HL-60 (cell line): ENCODE measurements at regions not wholly inside any gene's neighbourhood (a gene's known extent, or its start where the extent isn't known, plus 50 kb on each side); places are given as distances from the start of the nearest gene placed in this dataset.

ENCODE experiments used
- GABPA ChIP-seq: IDR thresholded peaks from 2 replicates; pipeline ENCODE4 v1.6.1; 2012; ENCODE audit warnings: low read depth
- POLR2AphosphoS5 ChIP-seq: IDR thresholded peaks from 2 replicates; pipeline ENCODE4 v1.6.1; 2012; ENCODE audit warnings: low read depth
- TF ChIP-seq, protein P1 (sequence below): IDR thresholded peaks from one replicate; pipeline ENCODE4 v1.5.1; 2011; ENCODE audit warnings: low read length, control low read depth, inconsistent platforms; ENCODE audit not compliant: insufficient read depth
- TF ChIP-seq, protein P2 (sequence below): IDR thresholded peaks from 2 replicates; pipeline ENCODE4 v1.6.1; 2012; ENCODE audit warnings: low read depth; ENCODE audit not compliant: insufficient replicate concordance

DNA sequence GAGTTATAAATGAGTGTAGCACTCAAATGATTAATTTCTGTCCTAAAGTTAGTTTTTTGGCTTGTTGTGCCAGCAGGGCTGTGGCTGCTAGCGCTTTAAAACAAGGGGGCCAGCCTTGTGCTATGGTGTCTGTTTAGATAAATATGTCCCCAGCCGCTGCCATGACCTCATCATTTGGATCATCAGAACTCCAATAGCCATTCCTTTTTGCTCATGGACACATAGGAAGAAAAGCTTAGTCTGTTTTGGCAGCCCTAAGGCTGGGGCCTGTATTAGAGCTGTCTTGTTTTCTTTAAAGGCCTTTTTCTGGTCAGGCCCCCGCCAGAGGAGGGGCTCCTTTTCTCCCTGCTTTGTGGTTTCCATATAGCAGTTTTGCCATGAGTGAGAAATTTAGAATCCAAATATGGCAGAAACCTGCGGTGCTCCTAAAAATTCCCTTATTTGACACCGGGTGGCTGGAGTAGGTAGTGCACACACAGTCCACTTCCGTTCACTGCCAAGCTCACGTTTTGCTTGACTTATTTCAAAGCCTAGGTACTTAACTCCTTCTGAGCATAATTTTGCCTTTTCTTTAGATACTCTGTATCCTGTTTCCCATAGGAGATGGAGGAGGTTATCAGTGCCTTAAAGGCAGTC, 60.4 kb upstream of the SLC35G4 start:
- TF ChIP-seq POLR2AphosphoS5 (no peak), GABPA (no peak)
- TF ChIP-seq, protein P1, sequence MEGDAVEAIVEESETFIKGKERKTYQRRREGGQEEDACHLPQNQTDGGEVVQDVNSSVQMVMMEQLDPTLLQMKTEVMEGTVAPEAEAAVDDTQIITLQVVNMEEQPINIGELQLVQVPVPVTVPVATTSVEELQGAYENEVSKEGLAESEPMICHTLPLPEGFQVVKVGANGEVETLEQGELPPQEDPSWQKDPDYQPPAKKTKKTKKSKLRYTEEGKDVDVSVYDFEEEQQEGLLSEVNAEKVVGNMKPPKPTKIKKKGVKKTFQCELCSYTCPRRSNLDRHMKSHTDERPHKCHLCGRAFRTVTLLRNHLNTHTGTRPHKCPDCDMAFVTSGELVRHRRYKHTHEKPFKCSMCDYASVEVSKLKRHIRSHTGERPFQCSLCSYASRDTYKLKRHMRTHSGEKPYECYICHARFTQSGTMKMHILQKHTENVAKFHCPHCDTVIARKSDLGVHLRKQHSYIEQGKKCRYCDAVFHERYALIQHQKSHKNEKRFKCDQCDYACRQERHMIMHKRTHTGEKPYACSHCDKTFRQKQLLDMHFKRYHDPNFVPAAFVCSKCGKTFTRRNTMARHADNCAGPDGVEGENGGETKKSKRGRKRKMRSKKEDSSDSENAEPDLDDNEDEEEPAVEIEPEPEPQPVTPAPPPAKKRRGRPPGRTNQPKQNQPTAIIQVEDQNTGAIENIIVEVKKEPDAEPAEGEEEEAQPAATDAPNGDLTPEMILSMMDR = no peak
- TF ChIP-seq, protein P2, sequence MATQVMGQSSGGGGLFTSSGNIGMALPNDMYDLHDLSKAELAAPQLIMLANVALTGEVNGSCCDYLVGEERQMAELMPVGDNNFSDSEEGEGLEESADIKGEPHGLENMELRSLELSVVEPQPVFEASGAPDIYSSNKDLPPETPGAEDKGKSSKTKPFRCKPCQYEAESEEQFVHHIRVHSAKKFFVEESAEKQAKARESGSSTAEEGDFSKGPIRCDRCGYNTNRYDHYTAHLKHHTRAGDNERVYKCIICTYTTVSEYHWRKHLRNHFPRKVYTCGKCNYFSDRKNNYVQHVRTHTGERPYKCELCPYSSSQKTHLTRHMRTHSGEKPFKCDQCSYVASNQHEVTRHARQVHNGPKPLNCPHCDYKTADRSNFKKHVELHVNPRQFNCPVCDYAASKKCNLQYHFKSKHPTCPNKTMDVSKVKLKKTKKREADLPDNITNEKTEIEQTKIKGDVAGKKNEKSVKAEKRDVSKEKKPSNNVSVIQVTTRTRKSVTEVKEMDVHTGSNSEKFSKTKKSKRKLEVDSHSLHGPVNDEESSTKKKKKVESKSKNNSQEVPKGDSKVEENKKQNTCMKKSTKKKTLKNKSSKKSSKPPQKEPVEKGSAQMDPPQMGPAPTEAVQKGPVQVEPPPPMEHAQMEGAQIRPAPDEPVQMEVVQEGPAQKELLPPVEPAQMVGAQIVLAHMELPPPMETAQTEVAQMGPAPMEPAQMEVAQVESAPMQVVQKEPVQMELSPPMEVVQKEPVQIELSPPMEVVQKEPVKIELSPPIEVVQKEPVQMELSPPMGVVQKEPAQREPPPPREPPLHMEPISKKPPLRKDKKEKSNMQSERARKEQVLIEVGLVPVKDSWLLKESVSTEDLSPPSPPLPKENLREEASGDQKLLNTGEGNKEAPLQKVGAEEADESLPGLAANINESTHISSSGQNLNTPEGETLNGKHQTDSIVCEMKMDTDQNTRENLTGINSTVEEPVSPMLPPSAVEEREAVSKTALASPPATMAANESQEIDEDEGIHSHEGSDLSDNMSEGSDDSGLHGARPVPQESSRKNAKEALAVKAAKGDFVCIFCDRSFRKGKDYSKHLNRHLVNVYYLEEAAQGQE = no peak
